Ectodermal cell (in vitro differentiated cells): ENCODE measurements at regions not wholly inside any gene's neighbourhood (a gene's known extent, or its start where the extent isn't known, plus 50 kb on each side); places are given as distances from the start of the nearest gene placed in this dataset.

ENCODE experiments used
- H3K27ac ChIP-seq: 2 replicates; pipeline ENCODE4 v1.7.0; 2013; ENCODE audit warnings: mild to moderate bottlenecking, low read depth, low read length; ENCODE audit not compliant: insufficient read depth, poor library complexity, severe bottlenecking
- H3K27me3 ChIP-seq: 2 replicates; pipeline ENCODE4 v1.7.0; 2013; ENCODE audit warnings: mild to moderate bottlenecking, low read length; ENCODE audit not compliant: insufficient read depth, control insufficient read depth, poor library complexity, severe bottlenecking
- H3K36me3 ChIP-seq: one replicate; pipeline ENCODE4 v1.7.0; 2013; ENCODE audit warnings: low read length; ENCODE audit not compliant: control insufficient read depth, insufficient read depth
- H3K4me1 ChIP-seq: one replicate; pipeline ENCODE4 v1.7.0; 2013; ENCODE audit warnings: low read length; ENCODE audit not compliant: control insufficient read depth, insufficient read depth
- H3K4me3 ChIP-seq: 2 replicates; pipeline ENCODE4 v1.7.0; 2013; ENCODE audit warnings: low read depth, low read length, control low read depth; ENCODE audit not compliant: insufficient read depth
- H3K9me3 ChIP-seq: 2 replicates; pipeline ENCODE4 v1.7.0; 2013; ENCODE audit warnings: mild to moderate bottlenecking, low read length, moderate library complexity; ENCODE audit not compliant: control insufficient read depth
- WGBS, 2 experiments: methylation state at CpG; one replicate each; pipeline ENCODE4 v1.1.7; 2013; ENCODE audit warnings: missing lambda C conversion rate in 2 of 2; 5-methylcytosine and 5-hydroxymethylcytosine counted together

GRCh38 chr1:29789910-29790247, 553.6 kb downstream of the PTPRU start:
- H3K4me3 ChIP-seq, result no peak overlapping the region
- no peaks in the 10 kb centered on the region for H3K27me3 ChIP-seq
- H3K4me1 ChIP-seq, result no peaks in the 10 kb centered on the region
- H3K27ac ChIP-seq, result no peak overlapping the region
- H3K36me3 ChIP-seq, result no peaks in the 10 kb centered on the region
- WGBS, 2 experiments, result 89 to 90% methylated on average over 6 of the region's 6 CpGs
- no peaks in the 10 kb centered on the region for H3K9me3 ChIP-seq

GRCh38 chr1:29789221-29789909, 553.0 kb downstream of the PTPRU start:
- Histone ChIP-seq H3K27ac (no peak overlapping the region), H3K4me1 (no peaks in the 10 kb centered on the region), H3K27me3 (no peaks in the 10 kb centered on the region), H3K4me3 (no peak overlapping the region), H3K9me3 (no peaks in the 10 kb centered on the region), H3K36me3 (no peaks in the 10 kb centered on the region)
- 87 to 92% methylated on average over 10 of the region's 10 CpGs for WGBS, 2 experiments

DNA sequence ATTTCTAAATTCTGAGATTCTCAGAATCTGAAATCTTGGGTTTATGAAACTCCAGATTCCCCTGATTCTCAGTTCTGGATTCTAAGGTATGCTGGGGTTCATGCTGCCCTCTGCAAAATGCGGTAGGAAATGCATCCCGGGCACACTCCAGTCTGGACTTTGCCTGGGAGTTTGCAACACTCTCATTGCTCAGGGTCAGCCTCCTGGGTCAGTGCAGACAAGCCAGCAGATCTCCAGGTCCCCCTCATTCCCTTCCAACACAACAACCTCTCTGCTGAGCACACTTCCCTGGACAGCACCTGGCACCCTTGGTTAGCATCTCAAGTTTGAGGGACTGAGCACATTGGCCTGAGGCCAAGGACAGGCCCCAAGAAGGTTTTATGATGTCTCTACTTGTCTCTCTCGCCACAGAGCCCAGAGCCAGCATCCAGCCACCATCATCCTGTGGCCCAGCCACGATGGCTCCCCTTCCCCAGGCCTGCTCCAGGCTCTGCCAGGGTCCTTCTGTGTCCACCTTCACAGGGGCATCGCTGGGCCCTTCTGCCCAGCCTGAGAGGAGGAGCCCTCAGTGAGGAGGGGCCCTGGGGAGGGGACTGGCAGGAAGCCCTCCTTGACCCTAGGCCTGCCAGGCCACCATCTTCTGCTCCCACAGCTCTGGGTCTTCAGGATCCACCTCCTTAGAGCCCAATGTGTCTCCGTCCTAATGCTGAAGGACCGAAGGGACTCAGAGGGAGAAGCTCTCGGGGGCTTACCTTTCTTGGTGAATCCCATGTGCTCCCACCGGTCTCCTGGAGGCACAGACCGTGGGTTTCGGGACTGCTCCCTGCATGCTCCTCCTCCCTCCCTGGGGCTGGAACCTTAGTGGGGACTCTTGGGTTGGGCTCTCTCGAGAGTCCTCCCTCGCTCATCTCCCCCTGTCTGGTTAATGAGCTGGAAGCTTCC, 550.7 kb downstream of the PTPRU start:
- no peak overlapping the region for H3K27ac ChIP-seq
- no peak overlapping the region for H3K4me3 ChIP-seq
- H3K4me1 ChIP-seq, result no peaks in the 10 kb centered on the region
- H3K36me3 ChIP-seq, result no peaks in the 10 kb centered on the region
- H3K9me3 ChIP-seq, result no peaks in the 10 kb centered on the region
- no peaks in the 10 kb centered on the region for H3K27me3 ChIP-seq
- WGBS, 2 experiments, result 92 to 94% methylated on average over 13 of the region's 13 CpGs

DNA sequence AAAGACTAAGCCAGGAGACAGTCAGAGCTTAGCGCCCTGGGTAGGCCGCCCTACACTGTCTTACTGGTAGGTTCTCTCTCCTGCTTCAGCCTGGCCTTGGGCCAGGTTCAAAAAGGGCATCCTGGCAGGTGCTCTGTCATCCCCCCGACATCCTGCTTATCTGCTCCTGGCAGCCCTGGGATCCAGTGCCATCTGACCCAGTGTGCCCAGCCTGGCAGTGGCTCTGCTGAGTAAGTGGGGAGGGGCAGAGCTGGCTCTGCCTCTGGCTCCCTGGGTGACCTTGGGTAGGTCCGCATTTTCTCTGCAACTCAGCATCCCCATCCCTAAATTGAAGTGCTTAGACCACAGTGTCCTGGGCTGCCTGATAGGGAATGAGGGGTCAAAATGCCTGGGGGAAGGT, 549.9 kb downstream of the PTPRU start:
- no peaks in the 10 kb centered on the region for H3K36me3 ChIP-seq
- H3K4me1 ChIP-seq, result no peaks in the 10 kb centered on the region
- no peak overlapping the region for H3K4me3 ChIP-seq

DNA sequence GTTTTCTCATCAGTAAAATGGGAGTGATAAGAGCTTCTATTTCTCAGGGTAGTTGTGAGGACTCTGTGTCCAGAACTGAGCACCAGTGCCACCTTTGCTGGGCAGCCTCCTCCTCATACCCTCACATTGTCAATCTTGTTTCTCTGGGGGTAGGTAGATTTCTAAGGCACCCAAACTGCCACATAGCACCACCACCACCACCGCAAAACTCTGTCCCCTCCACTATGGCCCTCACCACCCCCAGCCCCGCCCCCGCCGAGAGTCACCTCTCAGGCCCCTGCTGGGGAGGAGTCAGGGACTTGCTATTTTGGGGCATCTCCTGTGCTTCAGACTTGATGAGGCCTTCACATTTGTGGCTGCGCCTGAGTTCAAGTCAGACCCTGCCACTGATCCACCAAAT, 549.2 kb downstream of the PTPRU start:
- Histone ChIP-seq H3K4me3 (no peak overlapping the region), H3K4me1 (no peaks in the 10 kb centered on the region), H3K27me3 (no peaks in the 10 kb centered on the region), H3K27ac (no peak overlapping the region), H3K36me3 (no peaks in the 10 kb centered on the region), H3K9me3 (no peaks in the 10 kb centered on the region)
- WGBS, 2 experiments, result 94 to 98% methylated on average over 5 of the region's 5 CpGs

More for the DNA sequence above, 549.9 kb downstream of the PTPRU start:
- no peaks in the 10 kb centered on the region for H3K9me3 ChIP-seq
- H3K27ac ChIP-seq, result no peak overlapping the region
- no peaks in the 10 kb centered on the region for H3K27me3 ChIP-seq
- 97 to 98% methylated on average over 4 of the region's 4 CpGs for WGBS, 2 experiments

GRCh38 chr1:29785137-29785527, 548.8 kb downstream of the PTPRU start:
- no peaks in the 10 kb centered on the region for H3K27me3 ChIP-seq
- H3K4me3 ChIP-seq, result no peak overlapping the region
- no peaks in the 10 kb centered on the region for H3K9me3 ChIP-seq
- H3K27ac ChIP-seq, result no peak overlapping the region
- H3K4me1 ChIP-seq, result no peaks in the 10 kb centered on the region
- no peaks in the 10 kb centered on the region for H3K36me3 ChIP-seq
- WGBS, 2 experiments, result 90 to 91% methylated on average over 7 of the region's 7 CpGs

DNA sequence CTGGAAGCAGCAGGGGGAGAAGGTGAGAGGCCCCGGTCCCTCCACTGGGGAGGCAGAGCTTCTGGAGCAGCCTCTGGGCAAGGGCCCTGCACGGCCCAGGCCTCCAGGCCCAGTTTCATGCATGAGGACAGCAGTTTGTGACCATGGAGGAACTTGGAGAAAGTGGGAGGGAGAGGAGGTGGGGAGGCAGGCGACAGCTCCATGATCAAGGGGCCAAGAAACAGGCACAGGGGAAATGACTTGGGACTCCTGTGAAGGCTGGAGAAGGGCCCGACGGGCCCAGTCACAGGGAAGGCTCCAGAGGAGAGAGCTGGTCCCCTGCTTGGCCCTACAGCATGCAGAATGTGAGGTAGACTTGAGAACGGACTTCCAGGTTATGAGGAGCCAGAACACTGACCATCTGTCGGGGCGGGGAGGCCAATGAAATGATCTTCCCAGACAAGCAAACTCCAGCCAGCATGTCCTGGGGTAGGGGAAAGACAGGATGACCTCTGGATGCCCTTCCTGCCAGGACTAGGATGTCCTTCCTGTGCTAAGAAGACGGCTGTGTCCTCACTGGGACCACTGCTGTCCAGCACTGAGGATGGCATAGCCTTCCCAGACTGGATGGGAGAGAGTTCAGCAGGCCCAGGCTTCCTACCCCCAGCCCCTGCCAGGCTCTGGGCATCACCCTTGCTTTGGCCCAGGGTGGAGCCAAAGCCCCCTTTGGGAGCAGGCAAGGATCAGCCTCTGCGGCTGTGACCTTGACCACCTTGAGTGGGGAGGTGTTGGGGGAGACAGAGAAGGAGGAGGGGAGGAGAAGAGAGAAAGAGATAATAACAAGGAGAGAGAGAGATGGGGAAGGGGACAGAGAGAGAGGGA, 548.2 kb downstream of the PTPRU start:
- Histone ChIP-seq H3K27ac (no peak overlapping the region), H3K9me3 (no peaks in the 10 kb centered on the region)
- 90 to 92% methylated on average over 10 of the region's 10 CpGs for WGBS, 2 experiments

GRCh38 chr1:29783508-29784275, 547.4 kb downstream of the PTPRU start:
- Histone ChIP-seq H3K4me1 (no peaks in the 10 kb centered on the region), H3K36me3 (no peaks in the 10 kb centered on the region), H3K27me3 (no peaks in the 10 kb centered on the region), H3K4me3 (no peak overlapping the region), H3K27ac (no peak overlapping the region), H3K9me3 (no peaks in the 10 kb centered on the region)
- 90 to 91% methylated on average over 17 of the region's 17 CpGs for WGBS, 2 experiments

More for the DNA sequence above, 548.2 kb downstream of the PTPRU start:
- H3K4me3 ChIP-seq, result no peak overlapping the region
- H3K27me3 ChIP-seq, result no peaks in the 10 kb centered on the region
- no peaks in the 10 kb centered on the region for H3K36me3 ChIP-seq
- no peaks in the 10 kb centered on the region for H3K4me1 ChIP-seq

GRCh38 chr1:29782846-29783507, 546.7 kb downstream of the PTPRU start:
- no peaks in the 10 kb centered on the region for H3K4me1 ChIP-seq
- WGBS, 2 experiments, result 87 to 88% methylated on average over 6 of the region's 6 CpGs
- H3K36me3 ChIP-seq, result no peaks in the 10 kb centered on the region
- no peak overlapping the region for H3K4me3 ChIP-seq
- H3K27me3 ChIP-seq, result no peaks in the 10 kb centered on the region
- H3K9me3 ChIP-seq, result no peaks in the 10 kb centered on the region
- no peak overlapping the region for H3K27ac ChIP-seq
